Stomach (tissue), 4 donors: ENCODE measurements at regions not wholly inside any gene's neighbourhood (a gene's known extent, or its start where the extent isn't known, plus 50 kb on each side); places are given as distances from the start of the nearest gene placed in this dataset.

ENCODE experiments used
- CTCF ChIP-seq, 7 experiments: fragments of 450-650 bp in 4 of 7; fragments of 200-600 bp in 3 of 7; sonication (generic) in 3 of 7; IDR thresholded peaks; one replicate each; pipeline ENCODE4 v1.5.1; 2016 to 2019; ENCODE audit warnings: antibody characterized with exemption in 7 of 7, control low read depth in 2 of 7, mild to moderate bottlenecking in 1 of 7
- EP300 ChIP-seq: sonication (generic); formaldehyde crosslinking; IDR thresholded peaks from one replicate; pipeline ENCODE4 v1.6.1; 2017; ENCODE audit warnings: antibody characterized with exemption

- TF ChIP-seq CTCF (IDR thresholded peaks at IDR 0.05) = no peak
- no peak for TF ChIP-seq EP300
Observed at GRCh38 chr12:113634982-113635381, 163.3 kb upstream of the LHX5 start.
